ENCODE measurements at regions not wholly inside any gene's neighbourhood (a gene's known extent, or its start where the extent isn't known, plus 50 kb on each side); places are given as distances from the start of the nearest gene placed in this dataset.
"Not testable (repeated sequence)": the region's sequence is repeated elsewhere in the genome, so short reads cannot be mapped to it uniquely, and the experiment has no call there.

GRCh38 chr1:197842646-197843045, 59.8 kb upstream of the C1orf53 start:
- no peak overlapping the region for H3K4me3 ChIP-seq (ENCODE audit: low read depth, low read length)
- CTCF ChIA-PET, result no interaction called here
- DNase-seq (ENCODE audit: low read depth, low spot score), result no peak
- no peak for TF ChIP-seq CTCF (IDR thresholded peaks at IDR 0.05; ENCODE audit: insufficient read depth, low read length, missing control alignments)
- POLR2A ChIA-PET, result no interaction called here

GRCh38 chr1:197841883-197842553, 60.4 kb upstream of the C1orf53 start:
- CTCF ChIA-PET, result interaction anchor here (1.5 kb wide), 1 partner anchor 9 kb away, joined by 4 read pairs; no protein-coding TSS in a partner anchor
- no peak overlapping the region for H3K4me3 ChIP-seq (ENCODE audit: low read depth, low read length)
- POLR2A ChIA-PET, result no interaction called here
- no peak for TF ChIP-seq CTCF (IDR thresholded peaks at IDR 0.05; ENCODE audit: insufficient read depth, low read length, missing control alignments)
- peak; percentile 41 for DNase-seq (ENCODE audit: low read depth, low spot score)

- no peak for DNase-seq (ENCODE audit: low read depth, low spot score)
These were observed 61.3 kb upstream of the C1orf53 start for GRCh38 chr1:197841158-197841557.

GRCh38 chr1:197839786-197840185, 62.6 kb upstream of the C1orf53 start:
- POLR2A ChIA-PET; DNase-seq (ENCODE audit: low read depth, low spot score); H3K4me3 ChIP-seq (ENCODE audit: low read depth, low read length): not testable (repeated sequence)
- CTCF ChIA-PET, result interaction anchor here (1.0 to 2.2 kb wide), 2 partner anchors 11 to 29 kb away, joined by 3 to 8 read pairs; no protein-coding TSS in a partner anchor

More at GRCh38 chr1:197841158-197841557, 61.3 kb upstream of the C1orf53 start:
- ChIA-PET CTCF (interaction anchor here (1.5 to 2.2 kb wide), 2 partner anchors 10 to 28 kb away, joined by 4 to 8 read pairs; no protein-coding TSS in a partner anchor), POLR2A (no interaction called here)
- no peak for TF ChIP-seq CTCF (IDR thresholded peaks at IDR 0.05; ENCODE audit: insufficient read depth, low read length, missing control alignments)
- H3K4me3 ChIP-seq (ENCODE audit: low read depth, low read length), result no peak overlapping the region

GRCh38 chr1:197838836-197839235, 63.6 kb upstream of the DENND1B start:
- POLR2A ChIA-PET, result interaction anchor here (0.6 to 1.3 kb wide), 2 partner anchors 64 to 318 kb away, joined by 3 to 4 read pairs; partner anchors contain the start of gene NEK7
- CTCF ChIA-PET, result interaction anchor here (1.0 to 2.2 kb wide), 3 partner anchors 12 to 30 kb away, joined by 3 to 8 read pairs (median 5); no protein-coding TSS in a partner anchor
- no peak for TF ChIP-seq CTCF (IDR thresholded peaks at IDR 0.05; ENCODE audit: insufficient read depth, low read length, missing control alignments)
- peak; percentile 50 for DNase-seq (ENCODE audit: low read depth, low spot score)
- H3K4me3 ChIP-seq (ENCODE audit: low read depth, low read length), result no peak overlapping the region

GRCh38 chr1:197837911-197838310, 62.6 kb upstream of the DENND1B start:
- no peak for DNase-seq (ENCODE audit: low read depth, low spot score)
- POLR2A ChIA-PET, result interaction anchor here (1.3 kb wide), 1 partner anchor 319 kb away, joined by 3 read pairs; the partner anchor contains the start of gene NEK7
- no peak overlapping the region for H3K4me3 ChIP-seq (ENCODE audit: low read depth, low read length)
- TF ChIP-seq CTCF (IDR thresholded peaks at IDR 0.05; ENCODE audit: insufficient read depth, low read length, missing control alignments), result no peak
- CTCF ChIA-PET, result interaction anchor here (1.6 kb wide), 1 partner anchor 31 kb away, joined by 5 read pairs; no protein-coding TSS in a partner anchor

GRCh38 chr1:197836356-197836755, 61.1 kb upstream of the DENND1B start:
- POLR2A ChIA-PET; CTCF ChIA-PET; DNase-seq (ENCODE audit: low read depth, low spot score); H3K4me3 ChIP-seq (ENCODE audit: low read depth, low read length): not testable (repeated sequence)

GRCh38 chr1:197829011-197829410, 53.7 kb upstream of the DENND1B start:
- POLR2A ChIA-PET; DNase-seq (ENCODE audit: low read depth, low spot score); CTCF ChIA-PET; H3K4me3 ChIP-seq (ENCODE audit: low read depth, low read length): not testable (repeated sequence)
